Panc1 (cell line): ENCODE measurements at regions not wholly inside any gene's neighbourhood (a gene's known extent, or its start where the extent isn't known, plus 50 kb on each side); places are given as distances from the start of the nearest gene placed in this dataset.

Source experiments
- ATAC-seq: fragments of 200-7000 bp; cut with Tn5 transposase; 2 replicates; pipeline ENCODE4 v1.9.1; 2020; ENCODE audit warnings: mild to moderate bottlenecking, moderate library complexity
- BruUV-seq: library from RNA; stranded (reverse); fragments of 400-500 nt; replicated peaks from 2 replicates; lab custom pipeline; 2021; lab: Mats Ljungman, UMichigan
- CTCF ChIA-PET: fragments of 300-600 bp; sonication (Branson Sonifier 250); formaldehyde crosslinking; loops from one replicate; lab custom pipeline; 2022; ENCODE audit warnings: antibody characterized with exemption; lab: Charles Lee
- POLR2A ChIA-PET: fragments of 300-600 bp; sonication (Branson Sonifier 250); formaldehyde crosslinking; loops from one replicate; lab custom pipeline; 2022; ENCODE audit warnings: antibody characterized with exemption; lab: Charles Lee
- DNase-seq: peaks from one replicate; pipeline ENCODE4 v3.0.0-alpha.2; 2010; ENCODE audit warnings: low read depth, low spot score
- H3K27ac ChIP-seq: 2 replicates; pipeline ENCODE4 v1.5.1; 2011; ENCODE audit warnings: mild to moderate bottlenecking, low read length, inconsistent platforms
- H3K27me3 ChIP-seq: fragments of 200-500 bp; sonication (Bioruptor generic); 2 replicates; pipeline ENCODE4 v1.6.0; 2014; ENCODE audit warnings: low read length, inconsistent platforms; ENCODE audit not compliant: control insufficient read depth, insufficient read depth
- H3K36me3 ChIP-seq: fragments of 200-500 bp; sonication (Bioruptor generic); 2 replicates; pipeline ENCODE4 v1.5.1; 2014; ENCODE audit warnings: inconsistent platforms, mild to moderate bottlenecking, low read length, moderate library complexity; ENCODE audit not compliant: control insufficient read depth, insufficient read depth
- H3K4me1 ChIP-seq: 2 replicates; pipeline ENCODE4 v1.5.1; 2011; ENCODE audit warnings: inconsistent platforms, mild to moderate bottlenecking, low read length, moderate library complexity; ENCODE audit not compliant: control insufficient read depth, insufficient read depth
- H3K4me3 ChIP-seq, 2 experiments: 2 replicates each; pipeline ENCODE4 v1.5.1; 2011 to 2012; ENCODE audit warnings: low read depth in 2 of 2, low read length in 2 of 2, mild to moderate bottlenecking in 2 of 2, inconsistent platforms in 1 of 2, moderate library complexity in 1 of 2
- H3K9me3 ChIP-seq: fragments of 200-500 bp; sonication (Bioruptor generic); 2 replicates; pipeline ENCODE4 v1.5.1; 2014; ENCODE audit warnings: low read depth, mild to moderate bottlenecking, inconsistent platforms, low read length, moderate library complexity; ENCODE audit not compliant: control insufficient read depth, insufficient read depth
- POLR2AphosphoS5 ChIP-seq: IDR thresholded peaks from 2 replicates; pipeline ENCODE4 v1.6.1; 2012; ENCODE audit warnings: mild to moderate bottlenecking, low read depth, low read length, moderate library complexity
- SIN3A ChIP-seq: IDR thresholded peaks from 2 replicates; pipeline ENCODE4 v1.6.1; 2012; ENCODE audit warnings: low read depth, mild to moderate bottlenecking, low read length, moderate library complexity, borderline replicate concordance; ENCODE audit not compliant: insufficient read depth
- TCF7L2 ChIP-seq: IDR thresholded peaks from 2 replicates; pipeline ENCODE4 v1.6.1; 2011; ENCODE audit warnings: mild to moderate bottlenecking, low read depth, low read length, inconsistent platforms
- in situ Hi-C: cut with HindIII; loops from 2 replicates; pipeline ENCODE4 v1.10.0; 2016; ENCODE audit warnings: low sequenced_read_pairs, low pct_unique_long_range_greater_than_20kb
- intact Hi-C: fragments of 100-400 bp; cut with micrococcal nuclease; formaldehyde crosslinking; loops from one replicate; pipeline ENCODE4 v1.10.0; 2022; ENCODE audit not compliant: unreplicated experiment
- TF ChIP-seq, protein P1 (sequence below): fragments of 450-650 bp; IDR thresholded peaks from 2 replicates; pipeline ENCODE4 v1.5.1; 2017; ENCODE audit warnings: mild to moderate bottlenecking
- TF ChIP-seq, protein P2 (sequence below), 2 experiments: IDR thresholded peaks; 2 replicates each; pipeline ENCODE4 v1.6.1; 2011 to 2012; ENCODE audit warnings: low read depth in 2 of 2, control low read depth in 1 of 2, low read length in 1 of 2, mild to moderate bottlenecking in 1 of 2, moderate library complexity in 1 of 2; ENCODE audit not compliant: insufficient read depth in 1 of 2

DNA sequence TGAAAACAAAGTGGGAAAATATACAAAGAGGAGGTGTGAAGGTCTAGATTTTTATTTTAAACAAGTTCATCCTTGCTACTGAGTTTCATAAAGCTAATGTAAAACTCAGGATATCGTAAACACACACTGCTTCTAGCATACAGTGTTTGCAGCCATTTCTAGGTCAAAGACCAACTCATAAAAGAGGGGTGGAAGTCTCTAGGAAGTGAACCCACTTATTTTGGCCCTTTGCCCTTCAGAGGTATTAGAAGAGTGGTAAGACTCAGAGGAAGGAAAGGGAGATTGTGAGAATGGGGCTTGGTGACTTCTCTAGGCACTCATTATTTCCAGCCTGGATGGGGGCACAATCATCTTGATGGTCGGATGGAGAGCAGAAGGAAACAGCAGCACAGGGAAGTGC lies 91.2 kb downstream of the TNFSF18 start:
- DNase-seq (no peak), ATAC-seq (no peak)
- Histone ChIP-seq H3K27me3 (no peaks in the 10 kb centered on the region), H3K4me3 (no peak overlapping the region), H3K36me3 (no peaks in the 10 kb centered on the region), H3K27ac (no peak overlapping the region), H3K9me3 (no peaks in the 10 kb centered on the region), H3K4me1 (no peaks in the 10 kb centered on the region)
- ChIA-PET CTCF (no interaction called here), POLR2A (no interaction called here)
- in situ Hi-C loops, result no loop called here
- intact Hi-C loops, result no loop called here
- TF ChIP-seq, protein P1, sequence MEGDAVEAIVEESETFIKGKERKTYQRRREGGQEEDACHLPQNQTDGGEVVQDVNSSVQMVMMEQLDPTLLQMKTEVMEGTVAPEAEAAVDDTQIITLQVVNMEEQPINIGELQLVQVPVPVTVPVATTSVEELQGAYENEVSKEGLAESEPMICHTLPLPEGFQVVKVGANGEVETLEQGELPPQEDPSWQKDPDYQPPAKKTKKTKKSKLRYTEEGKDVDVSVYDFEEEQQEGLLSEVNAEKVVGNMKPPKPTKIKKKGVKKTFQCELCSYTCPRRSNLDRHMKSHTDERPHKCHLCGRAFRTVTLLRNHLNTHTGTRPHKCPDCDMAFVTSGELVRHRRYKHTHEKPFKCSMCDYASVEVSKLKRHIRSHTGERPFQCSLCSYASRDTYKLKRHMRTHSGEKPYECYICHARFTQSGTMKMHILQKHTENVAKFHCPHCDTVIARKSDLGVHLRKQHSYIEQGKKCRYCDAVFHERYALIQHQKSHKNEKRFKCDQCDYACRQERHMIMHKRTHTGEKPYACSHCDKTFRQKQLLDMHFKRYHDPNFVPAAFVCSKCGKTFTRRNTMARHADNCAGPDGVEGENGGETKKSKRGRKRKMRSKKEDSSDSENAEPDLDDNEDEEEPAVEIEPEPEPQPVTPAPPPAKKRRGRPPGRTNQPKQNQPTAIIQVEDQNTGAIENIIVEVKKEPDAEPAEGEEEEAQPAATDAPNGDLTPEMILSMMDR, result no peak
- TF ChIP-seq POLR2AphosphoS5, result no peak
- TF ChIP-seq, protein P2, sequence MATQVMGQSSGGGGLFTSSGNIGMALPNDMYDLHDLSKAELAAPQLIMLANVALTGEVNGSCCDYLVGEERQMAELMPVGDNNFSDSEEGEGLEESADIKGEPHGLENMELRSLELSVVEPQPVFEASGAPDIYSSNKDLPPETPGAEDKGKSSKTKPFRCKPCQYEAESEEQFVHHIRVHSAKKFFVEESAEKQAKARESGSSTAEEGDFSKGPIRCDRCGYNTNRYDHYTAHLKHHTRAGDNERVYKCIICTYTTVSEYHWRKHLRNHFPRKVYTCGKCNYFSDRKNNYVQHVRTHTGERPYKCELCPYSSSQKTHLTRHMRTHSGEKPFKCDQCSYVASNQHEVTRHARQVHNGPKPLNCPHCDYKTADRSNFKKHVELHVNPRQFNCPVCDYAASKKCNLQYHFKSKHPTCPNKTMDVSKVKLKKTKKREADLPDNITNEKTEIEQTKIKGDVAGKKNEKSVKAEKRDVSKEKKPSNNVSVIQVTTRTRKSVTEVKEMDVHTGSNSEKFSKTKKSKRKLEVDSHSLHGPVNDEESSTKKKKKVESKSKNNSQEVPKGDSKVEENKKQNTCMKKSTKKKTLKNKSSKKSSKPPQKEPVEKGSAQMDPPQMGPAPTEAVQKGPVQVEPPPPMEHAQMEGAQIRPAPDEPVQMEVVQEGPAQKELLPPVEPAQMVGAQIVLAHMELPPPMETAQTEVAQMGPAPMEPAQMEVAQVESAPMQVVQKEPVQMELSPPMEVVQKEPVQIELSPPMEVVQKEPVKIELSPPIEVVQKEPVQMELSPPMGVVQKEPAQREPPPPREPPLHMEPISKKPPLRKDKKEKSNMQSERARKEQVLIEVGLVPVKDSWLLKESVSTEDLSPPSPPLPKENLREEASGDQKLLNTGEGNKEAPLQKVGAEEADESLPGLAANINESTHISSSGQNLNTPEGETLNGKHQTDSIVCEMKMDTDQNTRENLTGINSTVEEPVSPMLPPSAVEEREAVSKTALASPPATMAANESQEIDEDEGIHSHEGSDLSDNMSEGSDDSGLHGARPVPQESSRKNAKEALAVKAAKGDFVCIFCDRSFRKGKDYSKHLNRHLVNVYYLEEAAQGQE (IDR thresholded peaks at IDR 0.05; ENCODE audit: insufficient read depth in 1 of 2, low read depth in 2 of 2, low read length in 1 of 2), result no peak
- TF ChIP-seq TCF7L2, result no peak
- TF ChIP-seq SIN3A, result no peak
- BruUV-seq, result no TSS peak

DNA sequence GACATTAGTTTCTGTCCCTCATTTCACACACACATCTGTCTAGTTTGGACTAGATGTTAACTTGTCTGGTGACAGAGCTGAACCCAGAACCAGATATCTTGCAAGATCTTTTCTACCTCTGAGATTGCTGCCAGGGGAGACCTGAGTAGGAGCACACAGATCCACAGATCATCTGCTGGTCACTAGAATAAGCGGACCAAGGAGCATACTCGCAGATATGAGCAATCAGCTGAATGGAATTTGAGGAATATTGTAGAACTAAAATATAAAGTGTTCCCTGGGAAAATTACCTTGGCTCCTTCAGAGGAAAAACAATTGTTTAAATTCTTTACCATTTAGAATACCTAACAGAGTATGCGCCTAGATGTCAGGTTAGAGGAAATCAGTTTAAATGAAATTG lies 90.7 kb downstream of the TNFSF18 start:
- ChIA-PET POLR2A (no interaction called here), CTCF (no interaction called here)
- no peaks in the 10 kb centered on the region for H3K27me3 ChIP-seq
- no peaks in the 10 kb centered on the region for H3K9me3 ChIP-seq
- TF ChIP-seq POLR2AphosphoS5, result no peak
- TF ChIP-seq, protein P1, result no peak
- TF ChIP-seq SIN3A, result no peak
- TF ChIP-seq, protein P2 (IDR thresholded peaks at IDR 0.05; ENCODE audit: insufficient read depth in 1 of 2, low read depth in 2 of 2, low read length in 1 of 2), result no peak
- no peak for TF ChIP-seq TCF7L2
- H3K4me1 ChIP-seq, result no peaks in the 10 kb centered on the region
- intact Hi-C loops, result no loop called here
- DNase-seq (no peak), ATAC-seq (no peak)
- no peaks in the 10 kb centered on the region for H3K36me3 ChIP-seq
- in situ Hi-C loops, result no loop called here
- no peak overlapping the region for H3K4me3 ChIP-seq
- BruUV-seq, result no TSS peak
- H3K27ac ChIP-seq, result no peak overlapping the region
